HCT116 (cell line): ENCODE measurements at regions not wholly inside any gene's neighbourhood (a gene's known extent, or its start where the extent isn't known, plus 50 kb on each side); places are given as distances from the start of the nearest gene placed in this dataset.

Experiments used
- FOSL1 ChIP-seq: IDR thresholded peaks from 2 replicates; pipeline ENCODE4 v1.6.1; 2012; ENCODE audit warnings: low read depth
- RAD21 ChIP-seq: IDR thresholded peaks from 2 replicates; pipeline ENCODE4 v1.6.1; 2012; ENCODE audit warnings: low read depth, mild to moderate bottlenecking
- SIN3A ChIP-seq: IDR thresholded peaks from 2 replicates; pipeline ENCODE4 v1.6.1; 2012; ENCODE audit warnings: low read depth
- SP1 ChIP-seq: IDR thresholded peaks from 2 replicates; pipeline ENCODE4 v1.6.1; 2012; ENCODE audit warnings: low read depth
- TF ChIP-seq, protein P1 (sequence below), 3 experiments: fragments of 200-600 bp in 1 of 3; sonication (generic) in 1 of 3; IDR thresholded peaks in 2 of 3; conservative IDR thresholded peaks in 1 of 3; 2 replicates each; pipeline ENCODE4 v1.5.1; 2012 to 2017; ENCODE audit warnings: low read depth in 2 of 3, low read length in 2 of 3, antibody characterized with exemption in 1 of 3, borderline replicate concordance in 1 of 3, control low read depth in 1 of 3, mild to moderate bottlenecking in 1 of 3, mixed read lengths in 1 of 3, mixed run types in 1 of 3, moderate library complexity in 1 of 3; ENCODE audit not compliant: insufficient read depth in 1 of 3

DNA sequence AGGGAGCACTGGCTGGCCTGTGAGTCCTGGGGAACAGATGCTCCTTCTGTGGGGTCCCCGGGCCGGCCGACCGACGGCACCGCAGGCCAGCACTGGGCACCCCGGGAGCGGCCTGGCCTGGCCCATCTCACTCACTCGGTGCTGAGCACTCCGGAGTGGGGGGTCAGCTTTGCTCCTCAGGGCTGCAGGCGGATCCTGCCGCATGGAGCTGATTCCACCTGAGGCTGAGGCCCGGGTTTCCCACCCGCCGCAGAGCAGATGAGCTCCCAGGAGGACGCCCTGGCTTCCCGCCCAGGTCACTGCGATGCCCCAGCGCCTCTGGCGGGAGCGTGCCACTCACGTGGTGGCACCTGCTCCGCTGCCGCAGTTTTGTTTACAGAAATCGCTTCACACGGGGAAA is 418.6 kb downstream of the GALR1 start:
- TF ChIP-seq SIN3A = no peak
- no peak for TF ChIP-seq FOSL1
- TF ChIP-seq, protein P1, sequence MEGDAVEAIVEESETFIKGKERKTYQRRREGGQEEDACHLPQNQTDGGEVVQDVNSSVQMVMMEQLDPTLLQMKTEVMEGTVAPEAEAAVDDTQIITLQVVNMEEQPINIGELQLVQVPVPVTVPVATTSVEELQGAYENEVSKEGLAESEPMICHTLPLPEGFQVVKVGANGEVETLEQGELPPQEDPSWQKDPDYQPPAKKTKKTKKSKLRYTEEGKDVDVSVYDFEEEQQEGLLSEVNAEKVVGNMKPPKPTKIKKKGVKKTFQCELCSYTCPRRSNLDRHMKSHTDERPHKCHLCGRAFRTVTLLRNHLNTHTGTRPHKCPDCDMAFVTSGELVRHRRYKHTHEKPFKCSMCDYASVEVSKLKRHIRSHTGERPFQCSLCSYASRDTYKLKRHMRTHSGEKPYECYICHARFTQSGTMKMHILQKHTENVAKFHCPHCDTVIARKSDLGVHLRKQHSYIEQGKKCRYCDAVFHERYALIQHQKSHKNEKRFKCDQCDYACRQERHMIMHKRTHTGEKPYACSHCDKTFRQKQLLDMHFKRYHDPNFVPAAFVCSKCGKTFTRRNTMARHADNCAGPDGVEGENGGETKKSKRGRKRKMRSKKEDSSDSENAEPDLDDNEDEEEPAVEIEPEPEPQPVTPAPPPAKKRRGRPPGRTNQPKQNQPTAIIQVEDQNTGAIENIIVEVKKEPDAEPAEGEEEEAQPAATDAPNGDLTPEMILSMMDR (IDR thresholded peaks at IDR 0.05 in 2 of 3, conservative IDR thresholded peaks at IDR 0.05 in 1 of 3; ENCODE audit: borderline replicate concordance in 1 of 3, insufficient read depth in 1 of 3, low read depth in 2 of 3, low read length in 2 of 3) = no peak
- no peak for TF ChIP-seq SP1
- TF ChIP-seq RAD21 = no peak
